ENCODE measurements at regions not wholly inside any gene's neighbourhood (a gene's known extent, or its start where the extent isn't known, plus 50 kb on each side); places are given as distances from the start of the nearest gene placed in this dataset.

DNA sequence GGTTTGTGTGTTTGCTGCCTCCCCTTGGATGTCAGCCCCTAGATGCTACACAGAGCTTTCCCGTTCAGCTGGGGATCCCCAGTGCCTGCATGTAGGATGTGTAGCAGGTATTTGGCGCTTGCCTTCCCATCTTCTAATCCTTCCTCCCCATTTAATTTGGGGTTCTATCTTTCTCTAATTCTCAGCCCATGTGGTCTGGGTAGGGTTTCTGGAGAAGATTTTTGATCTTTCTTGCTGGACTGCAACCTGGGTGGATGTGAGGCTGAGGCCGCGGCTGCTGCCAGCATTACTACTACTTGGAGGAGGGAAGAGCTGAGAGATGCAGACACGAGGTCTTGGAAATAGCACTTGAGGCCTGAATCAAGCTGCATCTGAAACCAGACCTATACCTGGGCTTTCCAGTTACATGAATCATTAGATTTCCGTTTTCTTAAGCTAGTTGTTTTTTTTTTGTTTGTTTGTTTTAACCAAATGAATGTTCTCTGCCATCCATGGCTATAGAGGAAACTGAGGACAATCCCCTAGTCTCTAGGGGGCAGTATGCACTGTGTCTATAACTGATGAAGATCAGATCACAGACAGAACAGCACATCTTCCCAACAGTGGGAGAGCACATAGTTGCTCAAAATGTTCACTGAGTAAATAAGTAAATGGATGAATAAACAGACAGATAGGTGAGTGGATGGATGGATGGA lies 178.6 kb downstream of the FGF18 start:
- H3K27ac ChIP-seq = no peak overlapping the region
- H3K4me3 ChIP-seq = no peak overlapping the region
- H3K36me3 ChIP-seq (replicated peaks in 1 of 2; ENCODE audit: insufficient read depth in 1 of 2, low read depth in 2 of 2) = no peaks in the 10 kb centered on the region
- intact Hi-C loops (cut with DNase I) = no loop called here
- H3K27me3 ChIP-seq = no peaks in the 10 kb centered on the region
- TF ChIP-seq POLR2A (IDR thresholded peaks at IDR 0.05) = no peak
- TF ChIP-seq, protein P1, sequence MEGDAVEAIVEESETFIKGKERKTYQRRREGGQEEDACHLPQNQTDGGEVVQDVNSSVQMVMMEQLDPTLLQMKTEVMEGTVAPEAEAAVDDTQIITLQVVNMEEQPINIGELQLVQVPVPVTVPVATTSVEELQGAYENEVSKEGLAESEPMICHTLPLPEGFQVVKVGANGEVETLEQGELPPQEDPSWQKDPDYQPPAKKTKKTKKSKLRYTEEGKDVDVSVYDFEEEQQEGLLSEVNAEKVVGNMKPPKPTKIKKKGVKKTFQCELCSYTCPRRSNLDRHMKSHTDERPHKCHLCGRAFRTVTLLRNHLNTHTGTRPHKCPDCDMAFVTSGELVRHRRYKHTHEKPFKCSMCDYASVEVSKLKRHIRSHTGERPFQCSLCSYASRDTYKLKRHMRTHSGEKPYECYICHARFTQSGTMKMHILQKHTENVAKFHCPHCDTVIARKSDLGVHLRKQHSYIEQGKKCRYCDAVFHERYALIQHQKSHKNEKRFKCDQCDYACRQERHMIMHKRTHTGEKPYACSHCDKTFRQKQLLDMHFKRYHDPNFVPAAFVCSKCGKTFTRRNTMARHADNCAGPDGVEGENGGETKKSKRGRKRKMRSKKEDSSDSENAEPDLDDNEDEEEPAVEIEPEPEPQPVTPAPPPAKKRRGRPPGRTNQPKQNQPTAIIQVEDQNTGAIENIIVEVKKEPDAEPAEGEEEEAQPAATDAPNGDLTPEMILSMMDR (IDR thresholded peaks at IDR 0.05) = no peak
- peaks cover 6% of the 10 kb centered on the region for H3K4me1 ChIP-seq
- WGBS, 2 donors = 82 to 84% methylated on average over 6 of the region's 6 CpGs
- no peak for ATAC-seq
- H3K9me3 ChIP-seq = no peaks in the 10 kb centered on the region
- no peak for DNase-seq

DNA sequence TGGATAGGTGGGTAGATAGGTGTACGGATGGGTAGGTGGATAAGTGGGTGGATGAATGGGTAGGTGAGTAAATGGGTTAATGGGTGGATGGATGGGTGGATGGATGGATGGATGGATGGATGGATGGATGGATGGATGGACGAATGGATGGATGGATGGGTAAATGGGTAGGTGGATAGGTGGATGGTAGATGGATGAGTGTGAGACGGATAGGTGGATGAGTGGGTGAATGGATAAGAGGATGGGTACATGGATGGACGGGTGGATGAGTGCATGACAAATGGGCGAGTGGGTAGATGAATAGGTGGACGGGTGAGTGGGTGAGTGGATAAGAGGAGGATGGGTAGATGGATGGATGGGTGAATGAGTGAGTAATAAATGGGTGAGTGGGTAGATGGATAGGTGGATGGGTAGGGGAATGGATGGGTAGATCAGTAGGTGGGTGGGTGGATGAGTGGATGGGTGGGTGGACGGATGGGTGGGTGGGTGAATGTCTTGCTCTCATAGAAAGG lies 179.2 kb downstream of the FGF18 start:
- intact Hi-C loops (cut with DNase I) = no loop called here
- H3K9me3 ChIP-seq = no peaks in the 10 kb centered on the region
- DNase-seq = no peak
- no peak for ATAC-seq
- peaks cover 6% of the 10 kb centered on the region for H3K4me1 ChIP-seq
- no peaks in the 10 kb centered on the region for H3K27me3 ChIP-seq
- H3K36me3 ChIP-seq (replicated peaks in 1 of 2; ENCODE audit: insufficient read depth in 1 of 2, low read depth in 2 of 2) = no peaks in the 10 kb centered on the region
- H3K27ac ChIP-seq = no peak overlapping the region
- no peak overlapping the region for H3K4me3 ChIP-seq
- WGBS, 2 donors = 83 to 85% methylated on average over 7 of the region's 7 CpGs
- TF ChIP-seq POLR2A (IDR thresholded peaks at IDR 0.05) = no peak
- TF ChIP-seq, protein P1 (IDR thresholded peaks at IDR 0.05) = no peak

DNA sequence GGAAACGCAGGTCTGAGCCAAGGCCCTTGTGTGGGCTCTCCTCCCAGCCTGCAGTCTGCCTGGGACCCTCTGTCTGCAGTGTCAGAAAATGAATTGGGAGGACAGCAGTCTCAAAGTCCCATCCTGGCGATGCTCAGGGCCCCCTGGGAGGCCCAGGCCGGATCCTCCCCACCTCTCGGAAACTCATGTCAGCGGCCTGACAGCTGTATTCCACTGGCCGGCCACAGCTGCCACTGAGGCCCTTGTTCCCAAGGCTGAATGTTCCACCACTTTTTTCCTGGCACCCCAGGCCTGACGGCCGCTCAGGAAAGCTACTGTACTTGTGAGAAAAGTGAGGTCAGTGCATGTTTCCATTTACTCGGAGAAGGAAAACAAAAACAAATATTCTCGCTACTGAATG lies 180.0 kb downstream of the FGF18 start:
- ATAC-seq (no peak), DNase-seq (peak; percentile 21 to 68 (median 39))
- intact Hi-C loops (cut with DNase I) = no loop called here
- Histone ChIP-seq H3K36me3 (replicated peaks in 1 of 2; ENCODE audit: insufficient read depth in 1 of 2, low read depth in 2 of 2) (no peaks in the 10 kb centered on the region), H3K4me3 (no peak overlapping the region), H3K27ac (no peak overlapping the region), H3K9me3 (no peaks in the 10 kb centered on the region), H3K4me1 (peaks cover 6% of the 10 kb centered on the region), H3K27me3 (no peaks in the 10 kb centered on the region)
- TF ChIP-seq, protein P1 (IDR thresholded peaks at IDR 0.05) = no peak
- no peak for TF ChIP-seq POLR2A (IDR thresholded peaks at IDR 0.05)
- WGBS, 2 donors = 19 to 44% methylated on average over 9 of the region's 10 CpGs

DNA sequence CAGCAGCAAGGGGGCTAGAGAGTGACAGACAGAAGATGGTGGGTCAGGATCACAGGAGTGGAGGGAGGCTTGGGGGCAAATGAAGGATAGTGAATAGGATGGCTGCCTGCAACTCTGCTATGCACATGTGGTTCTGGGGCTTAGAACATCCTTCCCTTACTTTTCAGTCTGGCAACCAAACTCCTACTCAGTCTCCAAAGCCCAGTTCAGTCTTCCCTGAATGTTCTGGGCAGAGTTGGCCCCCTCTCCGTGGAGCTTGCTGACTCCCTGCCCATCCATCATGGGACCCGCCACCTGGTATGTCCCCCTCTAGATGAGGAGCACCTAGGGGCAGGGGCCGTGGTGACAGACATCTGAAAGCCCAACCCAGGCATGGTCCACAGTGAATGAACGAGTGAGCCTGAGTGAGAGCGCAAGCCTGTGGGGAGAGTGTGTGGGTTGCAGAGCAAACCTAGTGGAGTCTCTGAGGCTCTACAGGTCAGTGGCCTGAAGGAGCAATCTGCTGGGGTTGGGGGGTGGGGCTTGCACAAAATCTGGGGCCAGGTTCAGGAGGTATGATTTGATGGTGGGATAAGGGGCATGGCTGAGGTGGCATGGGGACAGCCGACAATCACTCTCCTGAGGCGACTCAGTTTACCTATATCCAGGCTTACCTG lies 180.6 kb downstream of the FGF18 start:
- ATAC-seq = no peak
- H3K36me3 ChIP-seq (replicated peaks in 1 of 2; ENCODE audit: insufficient read depth in 1 of 2, low read depth in 2 of 2) = no peaks in the 10 kb centered on the region
- no peak overlapping the region for H3K27ac ChIP-seq
- H3K9me3 ChIP-seq = no peaks in the 10 kb centered on the region
- peaks cover 6% of the 10 kb centered on the region for H3K4me1 ChIP-seq
- no peak for TF ChIP-seq POLR2A (IDR thresholded peaks at IDR 0.05)
- TF ChIP-seq, protein P1 (IDR thresholded peaks at IDR 0.05) = no peak
- DNase-seq = no peak
- no peak overlapping the region for H3K4me3 ChIP-seq
- intact Hi-C loops (cut with DNase I) = no loop called here
- WGBS, 2 donors = 87 to 91% methylated on average over 6 to 7 of the region's 7 CpGs
- H3K27me3 ChIP-seq = no peaks in the 10 kb centered on the region

Data from body of pancreas (tissue), 4 donors.